Heart left ventricle (tissue), 16 donors: ENCODE measurements at regions not wholly inside any gene's neighbourhood (a gene's known extent, or its start where the extent isn't known, plus 50 kb on each side); places are given as distances from the start of the nearest gene placed in this dataset.

Experiments
- ATAC-seq, 4 donors: fragments of 200-7000 bp; cut with Tn5 transposase; one replicate each; pipeline ENCODE4 v1.9.1; 2020 to 2022; ENCODE audit warnings: moderate library complexity in 4 of 4, mild to moderate bottlenecking in 3 of 4, moderate number of reproducible peaks in 1 of 4
- DNase-seq, 5 donors: peaks; one replicate each; pipeline ENCODE4 v3.0.0-alpha.2; 2020
- H3K27ac ChIP-seq, 12 donors: fragments of 200-600 bp; sonication (generic) in 4 of 12; one replicate each; pipeline versions ENCODE4 v1.5.0 to v1.8.0; 2016 to 2022; ENCODE audit warnings: mild to moderate bottlenecking in 2 of 12
- H3K27me3 ChIP-seq, 9 donors: fragments of 200-600 bp; sonication (generic) in 2 of 9; one replicate each; pipeline versions ENCODE4 v1.5.1 to v1.8.0; 2016 to 2022; ENCODE audit warnings: mild to moderate bottlenecking in 3 of 9
- H3K36me3 ChIP-seq, 9 donors: fragments of 200-600 bp; sonication (generic) in 2 of 9; one replicate each; pipeline versions ENCODE4 v1.5.0 to v1.8.0; 2018 to 2022; ENCODE audit warnings: mild to moderate bottlenecking in 2 of 9
- H3K4me1 ChIP-seq, 12 donors: fragments of 200-600 bp; sonication (generic) in 4 of 12; one replicate each; pipeline versions ENCODE4 v1.5.0 to v1.8.0; 2016 to 2022; ENCODE audit warnings: mild to moderate bottlenecking in 3 of 12
- H3K4me3 ChIP-seq, 12 donors: fragments of 200-600 bp; sonication (generic) in 4 of 12; one replicate each; pipeline versions ENCODE4 v1.5.0 to v1.8.0; 2017 to 2022; ENCODE audit warnings: mild to moderate bottlenecking in 9 of 12, moderate library complexity in 4 of 12
- H3K9me3 ChIP-seq, 12 donors: fragments of 200-600 bp; sonication (generic) in 4 of 12; one replicate each; pipeline versions ENCODE4 v1.5.0 to v1.8.0; 2016 to 2022; ENCODE audit warnings: mild to moderate bottlenecking in 1 of 12
- CTCF ChIP-seq, 12 donors: fragments of 200-600 bp; sonication (generic) in 4 of 12; IDR thresholded peaks; one replicate each; pipeline versions ENCODE4 v1.5.0 to v1.8.0; 2018 to 2022; ENCODE audit warnings: antibody characterized with exemption in 12 of 12, mild to moderate bottlenecking in 5 of 12
- POLR2A ChIP-seq, 2 donors: fragments of 450-650 bp; IDR thresholded peaks; one replicate each; pipeline ENCODE4 v1.6.1; 2017; ENCODE audit warnings: antibody characterized with exemption in 2 of 2, mild to moderate bottlenecking in 2 of 2, moderate library complexity in 2 of 2
- WGBS, 4 donors: extraction: QIAGEN DNeasy Blood & Tissue Kit in 2 of 4; methylation state at CpG; one replicate each; pipeline versions ENCODE4 v1.1.5 to v1.1.7; 2013 to 2018; 5-methylcytosine and 5-hydroxymethylcytosine counted together
- intact Hi-C, 10 donors: fragments of 100-400 bp; cut with DNase I; formaldehyde crosslinking; loops; one replicate each; pipeline versions ENCODE4 v1.11.1 to v1.14.2; 2022
- donor health status: ischemic (EF 13 %, LVEDD 7.1; RV severe dilation, severe dysfunction).
- donor health status: healthy with polysubstance abuse.
- donor health status: DM: no; HTN: yes; CAD: no.
- donor health status: DM: no; HTN: no; CAD: no.
- donor health status: ischemic (EF 25% LVEDD 6.9; RV normal size, moderate dysfunction).
- donor health status: ischemic (EF 25% LVEDD 5.7; RV mildly dilated, moderate dysfunction).
- donor health status: healthy.
- donor health status: DM: yes; HTN: yes; CAD: no.
- donor health status: ischemic (EF 35%, LVEDD 5.7; RV mildly dilated, moderate dysfunction).
- donor health status: nonischemic (EF 11% LVEDD 7.7; RV severe dilation, severe dysfunction).
- donor health status: DM: yes; HTN: yes; CAD: no.
- donor health status: PGD.
- donor health status: ischemic (EF 29% LVEDD 5.4; RV normal size, mild dysfunction).
- donor health status: nonischemic (EF 23%, LVEDD 6.1; RV moderate dilation, normal function).

DNA sequence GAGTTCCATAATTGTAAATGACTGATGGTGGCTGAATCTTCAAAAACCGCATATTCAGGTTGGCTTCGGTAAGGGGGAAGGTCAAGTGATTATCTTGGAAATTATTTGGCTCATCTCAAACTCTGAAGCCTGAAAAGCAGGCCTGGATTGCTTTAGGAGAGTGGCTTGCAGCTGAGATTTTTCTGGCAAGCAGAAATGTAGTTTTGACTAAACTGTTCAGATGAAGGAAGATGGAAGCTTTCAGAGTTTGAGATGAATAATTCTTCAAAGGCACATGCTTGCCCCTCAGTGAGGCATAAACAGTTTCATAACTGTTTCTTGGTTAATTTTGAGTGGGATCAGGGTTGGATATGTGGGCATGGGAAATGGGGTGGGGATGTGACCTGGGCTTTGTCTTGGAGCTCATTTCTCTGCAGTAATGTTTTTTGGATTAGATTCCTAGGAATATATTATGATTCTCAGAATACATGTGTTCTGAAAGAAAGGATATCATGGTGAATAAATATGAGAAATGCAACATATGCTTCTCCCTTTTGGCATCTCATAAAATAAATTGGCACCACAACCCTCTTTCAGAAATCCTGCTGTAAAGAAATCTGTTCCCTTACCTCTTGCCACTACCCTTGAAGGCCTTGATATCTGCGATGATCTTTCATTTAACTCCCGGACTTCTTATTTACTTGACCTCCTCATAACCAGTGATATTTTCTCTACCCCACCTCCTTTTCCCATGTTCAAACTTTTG is 469.2 kb downstream of the ADRA2A start:
- H3K4me1 ChIP-seq, result no peaks in the 10 kb centered on the region
- H3K27me3 ChIP-seq, result no peaks in the 10 kb centered on the region
- TF ChIP-seq POLR2A (IDR thresholded peaks at IDR 0.05) (no peak), CTCF (IDR thresholded peaks at IDR 0.05) (no peak)
- no peak overlapping the region for H3K27ac ChIP-seq
- DNase-seq, result no peak
- H3K4me3 ChIP-seq, result no peak overlapping the region
- ATAC-seq, result no peak
- H3K9me3 ChIP-seq, result no peaks in the 10 kb centered on the region
- WGBS, 4 donors, result 72 to 82% (median 76%) methylated on average over 4 of the region's 4 CpGs
- intact Hi-C loops, result no loop called here
- no peaks in the 10 kb centered on the region for H3K36me3 ChIP-seq

DNA sequence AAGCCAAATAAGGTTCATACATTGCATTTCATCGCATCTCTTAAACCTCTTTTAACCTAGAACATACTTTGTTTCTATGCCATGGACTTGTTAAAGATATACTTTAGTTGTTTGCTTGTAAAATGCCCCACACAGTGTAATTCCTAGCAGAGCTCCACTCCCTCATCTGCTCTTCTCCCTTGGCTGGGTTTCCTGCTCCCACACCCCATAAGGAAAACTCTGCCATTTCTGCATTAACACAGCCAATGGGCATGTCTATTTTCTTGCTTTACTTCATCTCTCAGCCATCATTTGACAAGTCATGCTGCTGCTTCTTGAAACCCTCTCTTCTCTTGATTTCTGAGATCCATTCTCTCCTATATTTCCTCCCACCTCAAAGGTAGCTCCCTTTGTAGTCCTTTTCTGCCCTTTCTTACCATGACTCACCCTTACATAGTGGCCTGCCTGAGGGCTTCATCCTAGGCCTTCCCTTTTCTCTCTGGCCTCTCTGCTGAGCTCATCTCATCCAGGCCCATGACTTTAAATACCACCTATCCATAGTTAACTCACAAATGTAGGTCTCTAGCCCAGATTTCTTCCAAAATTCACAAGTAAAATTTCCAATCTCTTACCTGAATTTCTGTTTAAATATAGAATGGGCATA is 471.4 kb downstream of the ADRA2A start:
- no peaks in the 10 kb centered on the region for H3K9me3 ChIP-seq
- no peak overlapping the region for H3K27ac ChIP-seq
- TF ChIP-seq CTCF (IDR thresholded peaks at IDR 0.05), result no peak
- 83 to 93% (median 88%) methylated on average over 1 of the region's 1 CpG for WGBS, 4 donors
- DNase-seq (no peak), ATAC-seq (no peak)
- H3K36me3 ChIP-seq, result no peaks in the 10 kb centered on the region
- H3K4me3 ChIP-seq, result no peak overlapping the region
- no peaks in the 10 kb centered on the region for H3K27me3 ChIP-seq
- intact Hi-C loops, result no loop called here
- no peaks in the 10 kb centered on the region for H3K4me1 ChIP-seq

DNA sequence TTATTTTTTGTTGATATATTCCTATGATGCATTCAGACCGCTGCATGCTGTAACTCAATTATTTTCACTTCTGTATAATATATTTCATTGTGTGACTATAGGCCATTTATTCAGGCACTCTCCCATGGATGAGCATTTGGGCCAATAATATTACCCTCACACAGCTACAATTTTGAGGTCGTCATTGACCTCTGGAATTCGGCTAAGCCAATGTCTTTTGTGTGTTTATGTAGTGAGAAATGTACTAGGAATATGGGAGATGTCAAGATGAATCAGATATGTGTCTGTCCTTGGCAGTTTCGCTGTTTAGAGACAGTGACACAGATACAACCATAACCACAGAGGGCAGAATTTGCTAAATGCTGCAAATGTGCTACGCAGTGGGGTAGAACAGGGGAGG is 474.2 kb downstream of the ADRA2A start:
- Histone ChIP-seq H3K27me3 (no peaks in the 10 kb centered on the region), H3K4me1 (no peaks in the 10 kb centered on the region), H3K36me3 (no peaks in the 10 kb centered on the region), H3K4me3 (no peak overlapping the region), H3K27ac (no peak overlapping the region), H3K9me3 (no peaks in the 10 kb centered on the region)
- DNase-seq (no peak), ATAC-seq (no peak)
- intact Hi-C loops, result no loop called here
- TF ChIP-seq CTCF (IDR thresholded peaks at IDR 0.05) (no peak), POLR2A (IDR thresholded peaks at IDR 0.05) (no peak)
- whole genome bisulfite sequencing, 4 donors, result 76 to 82% (median 79%) methylated on average over 5 of the region's 5 CpGs

- Histone ChIP-seq H3K27ac (no peak overlapping the region), H3K36me3 (no peaks in the 10 kb centered on the region), H3K4me3 (no peak overlapping the region), H3K9me3 (no peaks in the 10 kb centered on the region), H3K27me3 (peaks cover 0 to 3% (median 0%) of the 10 kb centered on the region in 9 donors), H3K4me1 (no peaks in the 10 kb centered on the region)
- TF ChIP-seq CTCF (IDR thresholded peaks at IDR 0.05) (no peak), POLR2A (IDR thresholded peaks at IDR 0.05) (no peak)
- no peak for DNase-seq
- intact Hi-C loops, result no loop called here
- no peak for ATAC-seq
- 56 to 77% (median 65%) methylated on average over 3 of the region's 3 CpGs for WGBS, 4 donors
Measured at GRCh38 chr10:111556666-111557065, 479.8 kb downstream of the ADRA2A start.
